ENCODE measurements at regions not wholly inside any gene's neighbourhood (a gene's known extent, or its start where the extent isn't known, plus 50 kb on each side); places are given as distances from the start of the nearest gene placed in this dataset.
A peak's percentile ranks its signal among the peaks of the same experiment; 100 is the strongest.

- Histone ChIP-seq H2AFZ (no peak overlapping the region), H4K20me1 (ENCODE audit: insufficient read depth, poor library complexity, severe bottlenecking) (no peaks in the 10 kb centered on the region), H3K27me3 (no peaks in the 10 kb centered on the region), H3K4me1 (ENCODE audit: insufficient read depth) (peaks cover 5% of the 10 kb centered on the region), H3K4me3 (no peak overlapping the region), H3K9me3 (ENCODE audit: low read depth) (no peaks in the 10 kb centered on the region), H3K27ac (no peak overlapping the region), H3K4me2 (no peak overlapping the region), H3K36me3 (replicated peaks; ENCODE audit: insufficient read depth, low read depth) (no peaks in the 10 kb centered on the region), H3K9me2 (replicated peaks; ENCODE audit: insufficient read depth) (no peaks in the 10 kb centered on the region), H3K79me2 (no peaks in the 10 kb centered on the region)
- 55% methylated on average over 4 of the region's 4 CpGs for WGBS (ENCODE audit: low lambda C conversion rate, missing lambda C conversion rate)
- DNase-seq (ENCODE audit: low spot score): no peak
- TF ChIP-seq CTCF (IDR thresholded peaks at IDR 0.05; ENCODE audit: poor library complexity): peak; percentile 38
- TF ChIP-seq EZH2 (IDR thresholded peaks at IDR 0.05; ENCODE audit: borderline replicate concordance): no peak
These were observed 189.5 kb upstream of the MIR17HG start for GRCh38 chr13:91158017-91158395.

GRCh38 chr13:91162180-91162579, 185.3 kb upstream of the MIR17HG start:
- Histone ChIP-seq H3K9me3 (ENCODE audit: low read depth) (no peaks in the 10 kb centered on the region), H3K36me3 (replicated peaks; ENCODE audit: insufficient read depth, low read depth) (no peaks in the 10 kb centered on the region), H3K27me3 (no peaks in the 10 kb centered on the region), H3K4me2 (no peak overlapping the region), H3K4me1 (ENCODE audit: insufficient read depth) (no peaks in the 10 kb centered on the region), H3K27ac (no peak overlapping the region), H3K4me3 (no peak overlapping the region), H2AFZ (no peak overlapping the region), H3K9me2 (replicated peaks; ENCODE audit: insufficient read depth) (no peaks in the 10 kb centered on the region), H3K79me2 (no peaks in the 10 kb centered on the region), H4K20me1 (ENCODE audit: insufficient read depth, poor library complexity, severe bottlenecking) (no peaks in the 10 kb centered on the region)
- 80% methylated on average over 3 of the region's 3 CpGs for WGBS (ENCODE audit: low lambda C conversion rate, missing lambda C conversion rate)
- TF ChIP-seq CTCF (IDR thresholded peaks at IDR 0.05; ENCODE audit: poor library complexity) (peak; percentile 23), EZH2 (IDR thresholded peaks at IDR 0.05; ENCODE audit: borderline replicate concordance) (no peak), EZH2phosphoT487 (IDR thresholded peaks at IDR 0.05; ENCODE audit: low read depth, severe bottlenecking, unreplicated experiment) (no peak)
- no peak for DNase-seq (ENCODE audit: low spot score)

- no peaks in the 10 kb centered on the region for H3K36me3 ChIP-seq (replicated peaks; ENCODE audit: insufficient read depth, low read depth)
- H3K9me2 ChIP-seq (replicated peaks; ENCODE audit: insufficient read depth): no peaks in the 10 kb centered on the region
- H2AFZ ChIP-seq: no peak overlapping the region
- WGBS (ENCODE audit: low lambda C conversion rate, missing lambda C conversion rate): 90% methylated on average over 1 of the region's 1 CpG
- no peak overlapping the region for H3K27ac ChIP-seq
- no peaks in the 10 kb centered on the region for H3K79me2 ChIP-seq
- no peaks in the 10 kb centered on the region for H3K4me1 ChIP-seq (ENCODE audit: insufficient read depth)
- TF ChIP-seq EZH2phosphoT487 (IDR thresholded peaks at IDR 0.05; ENCODE audit: low read depth, severe bottlenecking, unreplicated experiment) (no peak), EZH2 (IDR thresholded peaks at IDR 0.05; ENCODE audit: borderline replicate concordance) (no peak), CTCF (IDR thresholded peaks at IDR 0.05; ENCODE audit: poor library complexity) (no peak)
- H3K27me3 ChIP-seq: no peaks in the 10 kb centered on the region
- H4K20me1 ChIP-seq (ENCODE audit: insufficient read depth, poor library complexity, severe bottlenecking): no peaks in the 10 kb centered on the region
- no peak overlapping the region for H3K4me3 ChIP-seq
- no peaks in the 10 kb centered on the region for H3K9me3 ChIP-seq (ENCODE audit: low read depth)
- H3K4me2 ChIP-seq: no peak overlapping the region
- no peak for DNase-seq (ENCODE audit: low spot score)
These were observed 184.9 kb upstream of the MIR17HG start for GRCh38 chr13:91162589-91162988.

- Histone ChIP-seq H3K79me2 (no peaks in the 10 kb centered on the region), H3K4me2 (no peak overlapping the region), H3K4me3 (no peak overlapping the region), H2AFZ (no peak overlapping the region), H3K9me2 (replicated peaks; ENCODE audit: insufficient read depth) (no peaks in the 10 kb centered on the region), H3K9me3 (ENCODE audit: low read depth) (no peaks in the 10 kb centered on the region), H3K4me1 (ENCODE audit: insufficient read depth) (no peaks in the 10 kb centered on the region), H3K27ac (no peak overlapping the region), H4K20me1 (ENCODE audit: insufficient read depth, poor library complexity, severe bottlenecking) (no peaks in the 10 kb centered on the region), H3K36me3 (replicated peaks; ENCODE audit: insufficient read depth, low read depth) (no peaks in the 10 kb centered on the region), H3K27me3 (no peaks in the 10 kb centered on the region)
- no peak for DNase-seq (ENCODE audit: low spot score)
- TF ChIP-seq EZH2 (IDR thresholded peaks at IDR 0.05; ENCODE audit: borderline replicate concordance): no peak
- TF ChIP-seq EZH2phosphoT487 (IDR thresholded peaks at IDR 0.05; ENCODE audit: low read depth, severe bottlenecking, unreplicated experiment): no peak
- no peak for TF ChIP-seq CTCF (IDR thresholded peaks at IDR 0.05; ENCODE audit: poor library complexity)
- 98% methylated on average over 3 of the region's 3 CpGs for WGBS (ENCODE audit: low lambda C conversion rate, missing lambda C conversion rate)
These were observed 181.7 kb upstream of the MIR17HG start for GRCh38 chr13:91165758-91166157.
